ENCODE measurements at regions not wholly inside any gene's neighbourhood (a gene's known extent, or its start where the extent isn't known, plus 50 kb on each side); places are given as distances from the start of the nearest gene placed in this dataset.
"Not testable (repeated sequence)": the region's sequence is repeated elsewhere in the genome, so short reads cannot be mapped to it uniquely, and the experiment has no call there.

GRCh38 chr2:180775711-180776110, 204.7 kb upstream of the UBE2E3 start:
- intact Hi-C loops (cut with DNase I), result no loop called here
- H3K9me3 ChIP-seq, result no peaks in the 10 kb centered on the region
- no peaks in the 10 kb centered on the region for H3K27me3 ChIP-seq
- no peaks in the 10 kb centered on the region for H3K36me3 ChIP-seq
- TF ChIP-seq CTCF (IDR thresholded peaks at IDR 0.05), result no peak
- H3K4me1 ChIP-seq, result no peaks in the 10 kb centered on the region
- DNase-seq (no peak), FAIRE-seq (no peak), ATAC-seq (no peak)
- H3K27ac ChIP-seq, result no peak overlapping the region
- WGBS, 2 donors, result 71 to 78% methylated on average over 3 of the region's 3 CpGs
- no peak overlapping the region for H3K4me3 ChIP-seq

DNA sequence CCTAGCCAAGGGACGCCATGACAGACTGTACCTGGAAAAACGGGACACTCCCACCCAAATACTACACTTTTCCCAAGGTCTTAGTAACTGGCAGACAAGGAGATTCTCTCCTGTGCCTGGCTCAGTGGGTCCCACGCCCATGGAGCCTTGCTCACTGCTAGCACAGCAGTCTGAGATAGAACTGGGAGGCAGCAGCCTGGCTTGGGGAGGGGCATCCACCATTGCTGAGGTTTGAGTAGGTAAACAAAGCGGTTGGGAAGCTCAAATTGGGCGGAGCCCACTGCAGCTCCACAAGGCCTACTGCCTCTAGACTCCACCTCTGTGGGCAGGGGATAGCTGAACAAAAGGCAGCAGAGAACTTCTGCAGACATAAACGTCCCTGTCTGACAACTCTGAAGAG, 215.1 kb upstream of the UBE2E3 start:
- H3K9me3 ChIP-seq; H3K27ac ChIP-seq; FAIRE-seq; H3K27me3 ChIP-seq; H3K36me3 ChIP-seq; H3K4me3 ChIP-seq; intact Hi-C loops (cut with DNase I); ATAC-seq; H3K4me1 ChIP-seq: not testable (repeated sequence)
- DNase-seq, result peak in 1 of 6 donors; percentile 27
- 65 to 73% methylated on average over 6 of the region's 6 CpGs for WGBS, 2 donors

- H3K36me3 ChIP-seq, result no peaks in the 10 kb centered on the region
- FAIRE-seq (no peak), DNase-seq (no peak), ATAC-seq (no peak)
- no peaks in the 10 kb centered on the region for H3K9me3 ChIP-seq
- H3K27me3 ChIP-seq, result no peaks in the 10 kb centered on the region
- intact Hi-C loops (cut with DNase I), result no loop called here
- no peak overlapping the region for H3K4me3 ChIP-seq
- TF ChIP-seq CTCF (IDR thresholded peaks at IDR 0.05), result no peak
- no peak overlapping the region for H3K27ac ChIP-seq
- no peaks in the 10 kb centered on the region for H3K4me1 ChIP-seq
- WGBS, 2 donors, result 25 to 28% methylated on average over 2 of the region's 2 CpGs
Observed at GRCh38 chr2:180763263-180763989, 217.0 kb upstream of the UBE2E3 start.

GRCh38 chr2:180761224-180761623, 219.2 kb upstream of the UBE2E3 start:
- 49 to 59% methylated on average over 5 of the region's 5 CpGs for whole genome bisulfite sequencing, 2 donors
- no peak overlapping the region for H3K27ac ChIP-seq
- no peak for FAIRE-seq
- ATAC-seq, result peak in 1 of 4 donors; percentile 52
- no peaks in the 10 kb centered on the region for H3K36me3 ChIP-seq
- no peak for DNase-seq
- H3K9me3 ChIP-seq, result no peaks in the 10 kb centered on the region
- intact Hi-C loops (cut with DNase I), result no loop called here
- no peak overlapping the region for H3K4me3 ChIP-seq
- no peaks in the 10 kb centered on the region for H3K4me1 ChIP-seq
- no peak for TF ChIP-seq CTCF (IDR thresholded peaks at IDR 0.05)
- no peaks in the 10 kb centered on the region for H3K27me3 ChIP-seq

DNA sequence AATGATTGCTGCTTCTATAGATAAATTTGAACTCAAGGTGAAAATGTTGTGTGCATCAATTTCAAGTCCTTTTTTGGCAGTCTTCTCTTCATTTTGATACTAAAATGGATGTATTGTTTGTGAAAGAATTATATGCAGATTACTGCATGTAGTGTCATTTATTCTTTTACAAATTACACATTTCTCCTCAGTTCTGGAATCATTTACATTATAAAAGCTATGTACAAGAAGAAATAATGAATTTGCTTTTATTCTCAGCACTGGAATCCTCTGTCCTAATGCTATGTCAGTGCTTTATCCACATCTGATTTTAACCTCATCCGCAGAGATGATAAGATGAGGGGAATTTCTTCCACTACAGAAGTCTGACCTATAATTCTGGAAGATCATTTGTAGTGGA, 220.8 kb upstream of the UBE2E3 start:
- no peak for FAIRE-seq
- TF ChIP-seq CTCF (IDR thresholded peaks at IDR 0.05), result no peak
- ATAC-seq, result no peak

More for the DNA sequence above, 220.8 kb upstream of the UBE2E3 start:
- WGBS, 2 donors, result 85 to 94% methylated on average over 1 of the region's 1 CpG
- Histone ChIP-seq H3K4me1 (no peaks in the 10 kb centered on the region), H3K4me3 (no peak overlapping the region), H3K9me3 (no peaks in the 10 kb centered on the region), H3K27ac (no peak overlapping the region), H3K27me3 (no peaks in the 10 kb centered on the region), H3K36me3 (no peaks in the 10 kb centered on the region)
- intact Hi-C loops (cut with DNase I), result no loop called here
- DNase-seq, result no peak
